Right lobe of liver (tissue), 4 donors: ENCODE measurements at regions not wholly inside any gene's neighbourhood (a gene's known extent, or its start where the extent isn't known, plus 50 kb on each side); places are given as distances from the start of the nearest gene placed in this dataset.
"Not testable (repeated sequence)": the region's sequence is repeated elsewhere in the genome, so short reads cannot be mapped to it uniquely, and the experiment has no call there.

ENCODE experiments used
- CTCF ChIP-seq, 4 donors: fragments of 200-600 bp in 3 of 4; fragments of 450-650 bp in 1 of 4; IDR thresholded peaks; one replicate each; pipeline versions ENCODE4 v1.5.1 to v1.8.0; 2016 to 2022; ENCODE audit warnings: antibody characterized with exemption in 4 of 4, mild to moderate bottlenecking in 2 of 4
- POLR2A ChIP-seq: fragments of 450-650 bp; IDR thresholded peaks from one replicate; pipeline ENCODE4 v1.6.1; 2017; ENCODE audit warnings: antibody characterized with exemption, mild to moderate bottlenecking
- donor health status: DM: no; HTN: no; CAD: no.
- donor health status: DM: no; HTN: no; CAD: no.
- donor health status: DM: no; HTN: yes; CAD: no.

GRCh38 chr1:31489575-31489974 lies 76.6 kb downstream of the SERINC2 start:
- not testable (repeated sequence) for TF ChIP-seq CTCF (IDR thresholded peaks at IDR 0.05); POLR2A
